ENCODE measurements at regions not wholly inside any gene's neighbourhood (a gene's known extent, or its start where the extent isn't known, plus 50 kb on each side); places are given as distances from the start of the nearest gene placed in this dataset.

DNA sequence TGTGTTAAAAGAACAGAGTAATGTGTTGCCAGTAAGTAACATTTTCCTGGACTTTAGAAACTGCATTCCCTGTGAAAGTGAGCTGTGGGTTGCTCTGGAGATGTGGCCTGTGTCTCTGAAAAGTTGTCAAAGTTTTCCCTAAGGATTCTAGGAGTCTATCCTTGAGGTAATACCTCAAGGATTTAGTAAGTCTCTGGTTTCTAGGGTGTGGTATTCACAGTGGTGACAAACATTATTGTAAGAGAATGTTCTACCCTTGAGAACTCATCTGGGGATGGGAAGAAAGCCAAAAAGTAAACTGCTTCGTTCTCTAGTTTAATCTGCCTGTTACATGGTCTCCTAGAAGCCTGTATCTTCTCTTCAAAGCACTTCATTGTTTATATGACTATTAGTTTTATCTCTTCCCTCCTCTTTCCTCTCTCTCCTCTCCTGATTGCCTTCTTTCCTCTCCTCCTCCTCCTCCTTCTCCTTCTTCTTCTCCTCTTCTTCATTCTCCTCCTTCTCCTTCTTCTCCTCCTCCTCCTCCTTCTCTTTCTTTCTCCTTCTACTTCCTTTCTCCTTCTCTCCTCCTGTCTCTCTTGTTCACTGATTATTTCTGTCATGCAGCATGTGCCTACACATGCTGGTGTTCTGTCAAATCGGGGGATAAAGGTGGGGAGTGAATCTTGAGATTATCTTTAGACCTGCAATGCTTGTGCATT is 321.3 kb downstream of the PTTG2 start:
- TF ChIP-seq CTCF (IDR thresholded peaks at IDR 0.05; ENCODE audit: insufficient read depth, low read length, poor library complexity, severe bottlenecking) (no peak), EZH2phosphoT487 (conservative IDR thresholded peaks at IDR 0.05; ENCODE audit: low read length) (no peak)

All from SU-DHL-6 (cell line).